Stimulated activated CD4-positive, alpha-beta T cell treated with anti-CD3 and anti-CD28 coated beads, Interleukin-1b, Interleukin-23, amount 100 ng/mL, for 48 hours (primary cell): ENCODE measurements at regions not wholly inside any gene's neighbourhood (a gene's known extent, or its start where the extent isn't known, plus 50 kb on each side); places are given as distances from the start of the nearest gene placed in this dataset.
"Not testable (repeated sequence)": the region's sequence is repeated elsewhere in the genome, so short reads cannot be mapped to it uniquely, and the experiment has no call there.

Experiments
- DNase-seq: peaks from one replicate; pipeline ENCODE4 v3.0.0-alpha.2; 2020

- no peak for DNase-seq
These were observed 1345.3 kb upstream of the SEL1L start for GRCh38 chr14:82878951-82879350.

- DNase-seq, result no peak
These were observed 1346.4 kb upstream of the SEL1L start for GRCh38 chr14:82879949-82880535.

DNA sequence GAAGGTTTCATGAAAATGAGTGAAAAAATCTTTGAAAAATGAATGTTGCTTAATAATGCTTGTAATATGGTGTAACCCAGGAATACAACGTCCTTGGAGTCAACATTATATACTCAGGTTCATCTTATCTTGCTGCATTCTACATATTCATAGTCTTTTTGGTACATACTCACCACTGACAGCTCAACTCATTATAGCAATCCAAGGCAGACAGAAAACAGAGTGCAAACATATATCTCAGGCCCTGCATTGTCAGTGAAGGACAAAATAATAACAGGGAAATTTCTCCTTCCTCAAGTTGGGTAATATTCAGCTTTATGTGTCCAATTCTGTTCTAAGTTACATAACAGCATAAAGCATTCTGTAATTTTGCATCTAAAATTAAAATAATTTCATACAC lies 1353.0 kb upstream of the SEL1L start:
- no peak for DNase-seq

DNA sequence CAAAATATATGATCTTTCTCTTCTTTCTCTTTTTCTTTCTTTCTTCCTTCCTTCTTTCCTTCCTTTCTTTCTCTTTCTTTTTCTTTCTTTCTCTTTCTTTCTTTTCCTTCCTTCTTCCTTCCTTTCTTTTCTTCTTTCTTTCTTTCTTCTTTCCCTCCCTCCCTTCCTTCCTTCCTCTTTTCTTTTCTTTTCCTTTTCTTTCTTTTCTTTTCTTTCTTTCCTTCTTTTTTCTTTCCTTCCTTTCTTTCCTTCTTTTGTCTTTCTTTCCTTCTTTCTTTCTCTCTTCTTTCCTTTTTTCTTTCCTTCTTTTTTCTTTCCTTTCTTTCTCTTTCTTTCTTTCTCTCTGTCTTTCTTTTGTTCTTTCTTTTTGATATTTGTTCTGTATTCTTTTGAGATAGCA lies 1356.0 kb upstream of the SEL1L start:
- DNase-seq, result no peak

GRCh38 chr14:82896476-82896875 lies 1362.8 kb upstream of the SEL1L start:
- DNase-seq, result no peak

GRCh38 chr14:82897469-82898308 lies 1364.0 kb upstream of the SEL1L start:
- DNase-seq, result no peak

DNA sequence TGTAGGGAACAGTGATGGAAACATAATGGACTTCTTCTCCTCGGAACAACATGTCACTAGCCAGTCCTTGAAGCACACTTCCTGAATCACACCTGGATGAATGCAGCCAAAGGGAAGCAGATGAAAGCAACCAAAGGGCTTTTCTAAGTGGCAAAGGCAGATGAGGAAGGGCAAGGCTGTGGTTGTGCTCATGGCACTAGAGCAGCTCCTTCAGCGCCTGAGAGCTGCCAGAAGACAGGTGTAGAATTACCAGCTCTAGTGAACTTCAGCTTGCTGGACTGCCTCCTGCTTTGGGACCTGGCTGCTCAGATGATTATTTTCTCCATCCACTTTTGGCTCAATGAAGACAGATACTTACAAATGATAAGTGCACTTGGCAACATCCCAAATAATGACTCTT lies 1372.1 kb upstream of the SEL1L start:
- no peak for DNase-seq

- DNase-seq, result no peak
These were observed 1378.3 kb upstream of the SEL1L start for GRCh38 chr14:82911930-82912329.

DNA sequence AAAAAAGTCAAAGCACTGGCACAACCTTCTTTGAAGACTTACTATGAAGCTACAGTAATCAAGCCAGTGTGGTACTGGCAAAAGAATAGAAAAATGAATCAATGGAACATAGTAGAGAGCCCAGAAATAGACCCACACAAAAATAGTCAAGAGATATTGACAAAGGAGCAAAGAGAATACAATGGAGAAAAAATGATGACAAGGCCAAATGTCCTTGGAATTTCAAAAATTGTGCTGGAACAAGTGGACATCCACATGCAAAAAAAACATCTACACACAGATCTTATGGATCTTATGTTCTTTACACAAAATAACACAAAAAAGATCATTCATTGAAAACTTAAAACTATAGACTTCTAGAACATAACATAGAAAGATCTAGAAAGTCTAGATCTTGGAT lies 1379.7 kb upstream of the SEL1L start:
- DNase-seq, result no peak

- no peak for DNase-seq
These were observed 1381.7 kb upstream of the SEL1L start for GRCh38 chr14:82915381-82915780.

DNA sequence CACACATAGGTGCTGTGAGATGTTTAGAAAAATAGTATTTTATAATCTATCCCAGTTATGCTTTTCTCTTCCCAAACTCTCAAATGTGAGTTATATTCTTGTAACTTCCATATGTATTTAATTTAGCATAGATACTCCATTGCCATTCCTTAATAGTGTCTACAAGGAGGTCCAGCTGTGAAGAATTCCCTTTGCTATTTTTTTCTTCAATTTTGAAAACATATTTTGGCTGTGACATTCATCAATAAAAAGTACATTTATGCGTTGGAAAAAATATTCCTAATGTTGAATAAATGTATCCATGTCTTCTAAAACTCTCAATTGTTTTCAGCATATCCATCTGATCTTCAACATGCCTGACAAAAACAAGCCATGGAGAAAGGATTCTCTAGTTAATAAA lies 1402.0 kb upstream of the SEL1L start:
- DNase-seq, result no peak

- no peak for DNase-seq
These were observed 1417.5 kb upstream of the SEL1L start for GRCh38 chr14:82951171-82951570.

GRCh38 chr14:82963756-82964155 lies 1430.1 kb upstream of the SEL1L start:
- DNase-seq, result no peak

DNA sequence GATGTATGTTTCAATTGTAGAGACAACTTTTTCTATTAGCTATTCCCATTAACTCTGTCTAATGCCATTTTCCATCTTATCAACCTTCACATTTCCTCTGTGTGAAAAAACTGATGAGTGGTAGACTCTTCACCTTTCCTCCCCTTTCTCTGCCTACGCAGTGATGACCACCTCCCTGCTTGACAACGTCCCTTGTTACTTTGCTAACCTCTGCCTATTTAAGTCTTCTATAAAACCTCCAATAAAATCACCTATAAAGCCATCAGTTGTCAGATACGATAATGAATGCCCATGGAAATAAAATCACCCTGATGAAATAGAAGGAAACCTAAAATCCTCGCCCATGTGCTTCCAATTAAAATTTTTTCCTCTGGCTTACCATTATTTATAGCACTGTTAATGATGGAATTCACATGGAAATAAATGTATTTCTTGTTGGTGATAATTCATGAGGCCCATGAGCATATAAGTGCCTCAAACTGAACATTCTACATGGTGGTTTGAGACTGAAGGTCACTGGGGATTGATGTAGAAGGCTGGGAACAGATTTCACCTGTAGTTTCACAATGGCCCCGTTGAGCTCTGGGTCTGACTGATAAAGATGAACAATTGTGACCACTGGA lies 1454.0 kb upstream of the SEL1L start:
- no peak for DNase-seq

- not testable (repeated sequence) for DNase-seq
These were observed 1460.9 kb upstream of the SEL1L start for GRCh38 chr14:82994547-82994946.

DNA sequence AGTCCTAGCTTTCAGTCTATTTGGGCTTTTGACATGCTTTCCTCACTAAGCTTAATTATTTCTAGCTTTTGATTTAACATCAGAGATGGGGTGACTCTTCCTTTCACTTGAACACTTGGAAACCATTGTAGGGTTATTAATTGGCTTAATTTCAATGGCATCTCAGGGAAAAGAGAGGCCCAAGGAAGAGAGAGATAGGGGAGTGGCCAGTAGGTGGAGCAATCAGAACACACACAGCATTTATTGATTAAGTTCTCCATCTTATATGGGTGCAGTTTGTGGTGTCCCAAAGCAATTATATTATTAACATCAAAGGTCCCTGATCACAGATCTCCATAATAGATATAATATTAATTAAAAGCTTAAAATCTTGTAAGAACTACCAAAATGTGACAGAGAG lies 1466.1 kb upstream of the SEL1L start:
- DNase-seq, result no peak

DNA sequence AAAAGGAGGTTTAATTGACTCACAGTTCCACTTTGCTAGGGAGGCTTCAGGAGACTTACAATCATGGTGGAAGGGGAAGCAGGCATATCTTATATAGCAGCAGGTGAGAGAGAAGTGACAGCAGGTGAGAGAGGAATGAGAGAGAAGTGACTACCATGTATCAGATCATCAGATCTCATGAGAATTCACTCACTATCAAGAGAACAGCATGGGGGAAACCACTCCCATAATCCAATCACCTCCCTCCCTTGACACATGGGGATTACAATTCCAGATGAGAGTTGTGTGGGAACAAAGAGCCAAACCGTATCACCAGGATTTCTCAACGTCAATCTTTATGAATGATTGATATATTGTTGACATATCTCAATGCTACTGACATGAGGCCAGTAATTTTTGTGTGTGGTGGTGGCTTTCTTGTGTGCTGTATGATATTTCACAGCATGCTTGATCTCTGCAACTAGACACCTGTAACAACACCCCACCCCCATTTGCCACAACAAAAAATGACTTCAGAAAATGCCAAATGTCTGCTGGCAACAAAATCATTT lies 1470.9 kb upstream of the SEL1L start:
- DNase-seq, result no peak

DNA sequence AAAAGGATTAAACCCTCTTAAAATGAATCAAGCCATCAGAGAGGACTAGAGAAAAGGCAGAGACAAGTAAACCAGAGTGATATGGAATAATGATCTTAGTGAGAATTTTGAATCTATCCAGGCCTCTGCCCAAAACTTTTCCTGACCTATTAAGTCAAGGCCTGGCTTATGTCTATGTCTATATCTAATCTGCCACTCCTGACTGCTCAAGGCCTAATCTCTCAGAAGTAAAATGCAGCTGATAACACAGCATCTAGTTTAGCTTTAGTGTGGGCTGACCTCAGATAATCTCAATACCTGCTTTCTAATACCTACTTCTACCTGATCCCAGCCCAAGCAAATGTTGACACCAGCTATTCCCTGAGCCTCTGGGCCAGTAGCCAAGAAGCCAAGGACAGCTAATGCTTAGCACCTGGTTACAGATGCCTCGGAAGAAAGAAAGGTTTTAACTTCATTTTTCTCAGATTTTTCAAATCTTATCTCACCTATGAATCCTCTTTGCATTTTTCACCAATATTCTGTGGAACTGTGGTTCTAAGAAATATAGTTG lies 1472.5 kb upstream of the SEL1L start:
- no peak for DNase-seq

- DNase-seq, result not testable (repeated sequence)
These were observed 1473.4 kb upstream of the SEL1L start for GRCh38 chr14:83007052-83007451.

- DNase-seq, result no peak
These were observed 1474.1 kb upstream of the SEL1L start for GRCh38 chr14:83007641-83008225.

DNA sequence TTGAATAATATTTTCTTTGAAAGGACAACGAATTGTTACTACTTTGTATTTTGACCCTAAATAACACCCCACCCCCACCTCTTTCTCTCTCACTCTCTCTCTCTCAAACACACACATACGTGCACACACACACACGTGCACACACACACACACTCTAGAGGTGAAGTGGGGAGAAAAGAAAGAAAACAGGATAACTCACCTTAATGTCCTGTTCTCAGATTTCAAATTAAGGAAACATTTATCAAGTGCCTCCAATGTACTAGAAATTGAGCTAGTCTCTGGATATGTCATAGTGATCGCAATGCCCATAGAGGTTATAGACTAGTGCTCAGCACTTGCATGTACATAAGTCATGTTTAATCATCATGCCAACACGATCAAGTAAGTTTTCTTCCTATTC lies 1483.6 kb upstream of the SEL1L start:
- no peak for DNase-seq

- no peak for DNase-seq
These were observed 1486.2 kb upstream of the SEL1L start for GRCh38 chr14:83019744-83020414.

DNA sequence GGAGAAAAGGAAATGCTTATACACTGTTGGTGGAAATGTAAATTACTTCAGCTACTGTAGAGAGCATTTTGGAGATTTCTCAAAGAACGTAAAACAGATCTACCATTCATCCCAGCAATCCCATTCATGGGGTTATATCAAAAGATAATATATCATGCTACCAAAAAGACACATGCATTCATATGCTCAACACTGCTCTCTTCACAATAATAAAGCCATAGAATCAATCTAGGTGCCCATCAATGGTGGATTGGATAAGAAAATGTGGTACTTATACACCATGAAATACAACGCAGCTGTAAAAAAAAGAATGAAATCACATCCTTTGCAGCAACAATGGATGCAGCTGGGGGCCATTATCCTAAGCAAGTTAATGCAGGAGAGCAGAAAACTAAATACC lies 1487.7 kb upstream of the SEL1L start:
- no peak for DNase-seq
